ENCODE measurements at regions not wholly inside any gene's neighbourhood (a gene's known extent, or its start where the extent isn't known, plus 50 kb on each side); places are given as distances from the start of the nearest gene placed in this dataset.

GRCh38 chr5:144831650-144832049 lies 661.0 kb downstream of the KCTD16 start:
- no peak for TF ChIP-seq CTCF (IDR thresholded peaks at IDR 0.05)
- TF ChIP-seq POLR2A (IDR thresholded peaks at IDR 0.05), result no peak
